HG02870 (cell line): ENCODE measurements at regions not wholly inside any gene's neighbourhood (a gene's known extent, or its start where the extent isn't known, plus 50 kb on each side); places are given as distances from the start of the nearest gene placed in this dataset.
"Not testable (repeated sequence)": the region's sequence is repeated elsewhere in the genome, so short reads cannot be mapped to it uniquely, and the experiment has no call there.

Experiments
- ATAC-seq: cut with Tn5 transposase; IDR thresholded peaks from one replicate; pipeline ENCODE4 v1.9.1; 2021; ENCODE audit warnings: mild to moderate bottlenecking, moderate library complexity; ENCODE audit not compliant: unreplicated experiment

GRCh38 chr5:33059081-33059480 is 348.0 kb downstream of the NPR3 start:
- no peak for ATAC-seq

- ATAC-seq, result no peak
Observed at GRCh38 chr5:33065131-33065530, 354.0 kb downstream of the NPR3 start.

- no peak for ATAC-seq
Observed at GRCh38 chr5:33067291-33067690, 356.2 kb downstream of the NPR3 start.

- no peak for ATAC-seq
Observed at GRCh38 chr5:33068786-33069185, 357.7 kb downstream of the NPR3 start.

- ATAC-seq, result no peak
Observed at GRCh38 chr5:33072296-33072695, 361.2 kb downstream of the NPR3 start.

GRCh38 chr5:33072726-33073125 is 361.6 kb downstream of the NPR3 start:
- ATAC-seq, result no peak

- ATAC-seq, result no peak
Observed at GRCh38 chr5:33073881-33074327, 362.8 kb downstream of the NPR3 start.

- ATAC-seq, result no peak
Observed at GRCh38 chr5:33074548-33074947, 363.4 kb downstream of the NPR3 start.

GRCh38 chr5:33075731-33076130 is 364.6 kb downstream of the NPR3 start:
- ATAC-seq, result no peak

- ATAC-seq, result no peak
Observed at GRCh38 chr5:33079548-33079947, 361.2 kb upstream of the TARS1 start.

GRCh38 chr5:33080287-33080686 is 360.5 kb upstream of the TARS1 start:
- ATAC-seq, result no peak

GRCh38 chr5:33088176-33088575 is 352.6 kb upstream of the TARS1 start:
- no peak for ATAC-seq

- ATAC-seq, result no peak
Observed at GRCh38 chr5:33091571-33092363, 349.0 kb upstream of the TARS1 start.

- ATAC-seq, result no peak
Observed at GRCh38 chr5:33092719-33093118, 348.0 kb upstream of the TARS1 start.

- ATAC-seq, result no peak
Observed at GRCh38 chr5:33102551-33102950, 338.2 kb upstream of the TARS1 start.

- ATAC-seq, result no peak
Observed at GRCh38 chr5:33105521-33105941, 335.2 kb upstream of the TARS1 start.

GRCh38 chr5:33110496-33110895 is 330.3 kb upstream of the TARS1 start:
- not testable (repeated sequence) for ATAC-seq

GRCh38 chr5:33114361-33114760 is 326.4 kb upstream of the TARS1 start:
- ATAC-seq, result no peak

GRCh38 chr5:33115467-33115866 is 325.3 kb upstream of the TARS1 start:
- ATAC-seq, result no peak

- ATAC-seq, result no peak
Observed at GRCh38 chr5:33118761-33119415, 321.9 kb upstream of the TARS1 start.

GRCh38 chr5:33120671-33121070 is 320.1 kb upstream of the TARS1 start:
- ATAC-seq, result no peak

GRCh38 chr5:33129309-33129708 is 311.5 kb upstream of the TARS1 start:
- ATAC-seq, result no peak
